Activated CD4-positive, alpha-beta T cell treated with anti-CD3 and anti-CD28 coated beads for 36 hours (primary cell): ENCODE measurements at regions not wholly inside any gene's neighbourhood (a gene's known extent, or its start where the extent isn't known, plus 50 kb on each side); places are given as distances from the start of the nearest gene placed in this dataset.

ENCODE experiments used
- ATAC-seq: fragments of 200-7000 bp; cut with Tn5 transposase; one replicate; pipeline ENCODE4 v1.10.0; 2021; ENCODE audit warnings: mild to moderate bottlenecking, moderate library complexity
- CTCF ChIA-PET: fragments of 350-600 bp; sonication (Branson Sonifier 250); formaldehyde crosslinking; loops from one replicate; lab custom pipeline; 2021; ENCODE audit warnings: antibody characterized with exemption; lab: Charles Lee
- POLR2A ChIA-PET: fragments of 350-600 bp; sonication (Branson Sonifier 250); formaldehyde crosslinking; loops from one replicate; lab custom pipeline; 2021; ENCODE audit warnings: antibody characterized with exemption, inconsistent platforms; lab: Charles Lee
- DNase-seq: peaks from one replicate; pipeline ENCODE4 v3.0.0-alpha.2; 2020
- H3K27ac Mint-ChIP-seq: one replicate; pipeline ENCODE4 v1.8.0; 2021; ENCODE audit warnings: mixed read lengths
- H3K27me3 Mint-ChIP-seq: one replicate; pipeline ENCODE4 v1.8.0; 2021; ENCODE audit warnings: mixed read lengths
- H3K36me3 Mint-ChIP-seq: one replicate; pipeline ENCODE4 v1.8.0; 2021; ENCODE audit warnings: low read depth, mixed read lengths
- H3K4me1 Mint-ChIP-seq: one replicate; pipeline ENCODE4 v1.8.0; 2021; ENCODE audit warnings: mixed read lengths
- H3K4me3 Mint-ChIP-seq: one replicate; pipeline ENCODE4 v1.8.0; 2021; ENCODE audit warnings: mild to moderate bottlenecking, moderate library complexity, mixed read lengths
- H3K9me3 Mint-ChIP-seq: one replicate; pipeline ENCODE4 v1.8.0; 2021; ENCODE audit warnings: low read depth, mixed read lengths
- intact Hi-C, 2 experiments: fragments of 100-400 bp; cut with DNase I in 1 of 2; cut with micrococcal nuclease in 1 of 2; formaldehyde crosslinking; loops; one replicate each; pipeline versions ENCODE4 v1.14.2 to v1.15.1; 2022 to 2024; cut with DNase I, micrococcal nuclease

DNA sequence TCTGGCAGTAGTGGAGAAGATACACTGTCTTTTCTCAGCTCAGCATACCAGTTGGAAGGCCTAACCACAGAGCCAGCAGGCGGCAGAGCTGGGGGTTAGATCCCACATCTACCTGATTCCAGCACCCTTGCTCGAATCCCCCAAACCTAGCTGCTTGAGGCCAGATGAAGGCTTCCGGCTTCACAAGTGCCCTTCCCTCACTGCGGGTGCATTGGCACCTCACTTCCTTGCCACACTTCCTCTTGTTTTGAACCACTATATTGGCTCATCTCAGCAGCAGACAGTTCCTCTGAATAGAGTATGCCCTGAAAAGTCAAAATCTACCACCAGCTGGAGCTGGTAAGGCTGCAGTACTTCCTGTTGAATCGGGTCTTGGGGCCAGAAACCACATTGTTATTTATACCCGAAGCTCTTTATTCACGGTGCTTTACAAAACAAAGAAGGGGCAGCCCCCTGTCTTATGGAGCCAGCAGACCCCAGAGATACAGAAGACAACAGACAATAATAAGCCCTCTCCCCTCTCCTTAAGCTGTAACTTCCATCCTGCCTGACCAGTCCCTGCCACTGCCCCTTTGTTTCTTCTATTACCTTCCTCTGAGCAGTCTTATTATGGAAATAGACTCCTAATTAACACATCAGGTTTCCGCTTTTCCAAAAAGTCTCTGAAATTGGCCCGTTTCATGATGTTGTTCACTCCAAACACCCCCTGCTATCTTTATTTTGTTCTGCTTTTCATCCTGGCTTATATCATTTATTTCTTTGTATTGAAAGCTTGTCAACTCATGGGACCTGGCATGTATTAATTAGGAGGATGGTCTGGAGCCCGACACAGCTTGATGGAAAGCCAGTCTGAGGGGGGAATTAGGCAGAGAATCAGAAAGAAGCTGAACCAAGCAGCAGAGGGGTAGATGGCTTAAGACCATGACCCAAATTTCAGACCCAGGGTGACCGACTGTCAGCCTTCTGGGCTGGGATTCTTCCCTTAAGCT lies 233.5 kb downstream of the EFCAB11 start:
- intact Hi-C loops, result loop anchor here (1.0 to 5.0 kb wide), 6 partner anchors 18 to 94 kb away; no protein-coding TSS in a partner anchor
- Mint-ChIP-seq H3K9me3 (peaks cover 3% of the 10 kb centered on the region), H3K36me3 (peaks cover 13% of the 10 kb centered on the region), H3K4me3 (peak overlapping the region; percentile 37), H3K27ac (peak overlapping the region; percentile 96), H3K27me3 (no peaks in the 10 kb centered on the region), H3K4me1 (peaks cover 76% of the 10 kb centered on the region)
- peak; percentile 82 for ATAC-seq
- ChIA-PET POLR2A (interaction anchor here (0.6 to 1.3 kb wide), 5 partner anchors 14 to 103 kb away, joined by 3 to 4 read pairs (median 4); no protein-coding TSS in a partner anchor), CTCF (interaction anchor here (0.5 to 2.0 kb wide), 12 partner anchors 19 to 343 kb away, joined by 3 to 7 read pairs (median 4); no protein-coding TSS in a partner anchor)
- peak; percentile 72 for DNase-seq

DNA sequence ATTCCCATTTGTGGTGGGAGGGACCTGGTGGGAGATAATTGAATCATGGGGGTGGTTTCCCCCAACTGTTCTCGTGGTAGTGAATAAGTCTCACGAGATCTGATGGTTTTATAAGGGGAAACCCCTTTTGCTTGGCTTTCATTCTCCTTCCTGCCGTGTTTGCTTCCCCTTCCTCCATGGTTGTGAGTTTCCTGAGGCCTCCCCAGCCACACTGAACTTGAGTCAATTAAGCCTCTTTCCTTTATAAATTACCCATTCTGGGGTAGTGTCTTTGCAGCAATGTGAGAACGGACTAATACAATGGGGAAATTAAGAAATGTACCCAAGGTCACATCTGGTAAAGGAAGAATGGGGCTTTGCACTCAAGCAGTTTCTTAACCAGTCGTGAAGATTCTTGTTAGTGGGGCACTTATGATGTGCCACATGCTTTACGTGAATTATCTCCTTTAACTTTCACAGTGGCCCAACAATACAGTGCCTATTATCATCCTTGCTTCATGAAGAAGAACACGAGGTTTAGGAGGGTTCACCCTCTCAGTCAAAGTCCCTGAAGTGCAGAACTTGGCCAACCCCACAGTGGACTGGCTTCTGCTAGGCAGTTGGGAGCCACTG lies 234.3 kb downstream of the EFCAB11 start:
- POLR2A ChIA-PET, result interaction anchor here (0.8 to 1.3 kb wide), 3 partner anchors 31 to 78 kb away, joined by 4 read pairs; no protein-coding TSS in a partner anchor
- Mint-ChIP-seq H3K4me3 (peak overlapping the region; percentile 37), H3K9me3 (peaks cover 3% of the 10 kb centered on the region), H3K27ac (peak overlapping the region; percentile 96), H3K27me3 (no peaks in the 10 kb centered on the region), H3K4me1 (peaks cover 71% of the 10 kb centered on the region), H3K36me3 (peaks cover 13% of the 10 kb centered on the region)
- CTCF ChIA-PET, result interaction anchor here (0.5 to 2.0 kb wide), 7 partner anchors 18 to 344 kb away, joined by 3 to 7 read pairs (median 4); no protein-coding TSS in a partner anchor
- intact Hi-C loops, result loop anchor here (1.0 to 5.0 kb wide), 6 partner anchors 17 to 93 kb away; no protein-coding TSS in a partner anchor
- peak; percentile 16 for ATAC-seq
- peak; percentile 39 for DNase-seq

DNA sequence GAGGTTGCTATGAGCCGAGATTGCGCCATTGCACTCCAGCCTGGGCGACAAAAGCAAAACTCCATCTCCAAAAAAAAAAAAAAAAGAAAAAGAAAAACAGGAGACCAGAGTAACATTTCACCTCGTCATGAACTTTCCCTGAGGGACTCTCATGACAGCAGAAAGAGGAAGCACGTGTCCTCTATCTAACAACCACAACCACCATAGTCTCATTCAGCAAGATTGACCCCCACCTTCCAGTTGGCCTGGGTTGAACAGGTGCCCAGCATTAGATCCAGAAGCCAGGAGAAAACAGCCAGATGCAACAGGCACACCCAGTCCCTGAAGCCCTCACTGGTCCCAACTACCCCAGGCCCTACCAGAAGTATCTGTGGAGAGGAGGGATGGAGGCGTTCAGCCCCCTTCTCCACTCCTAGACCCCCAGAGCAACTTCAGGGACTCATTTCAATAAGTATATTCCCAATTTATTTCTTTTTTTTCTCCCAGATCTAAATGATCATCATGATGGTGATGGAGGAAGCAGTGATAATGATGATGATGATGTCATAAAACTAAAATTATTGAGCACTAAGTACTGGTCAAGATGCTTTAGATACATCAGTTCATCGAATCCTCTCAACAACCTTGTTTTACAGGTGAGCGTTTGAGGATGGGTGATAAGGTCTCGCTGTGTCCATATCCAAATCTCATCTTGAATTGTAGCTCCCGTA lies 235.0 kb downstream of the EFCAB11 start:
- no peak overlapping the region for H3K4me3 Mint-ChIP-seq
- peaks cover 3% of the 10 kb centered on the region for H3K9me3 Mint-ChIP-seq
- DNase-seq, result no peak
- H3K27me3 Mint-ChIP-seq, result no peaks in the 10 kb centered on the region
- peak overlapping the region; percentile 96 for H3K27ac Mint-ChIP-seq
- H3K36me3 Mint-ChIP-seq, result peaks cover 13% of the 10 kb centered on the region
- H3K4me1 Mint-ChIP-seq, result peaks cover 70% of the 10 kb centered on the region
- ChIA-PET CTCF (no interaction called here), POLR2A (no interaction called here)
- no peak for ATAC-seq
- intact Hi-C loops, result loop anchor here (1.0 to 5.0 kb wide), 6 partner anchors 17 to 93 kb away; no protein-coding TSS in a partner anchor

DNA sequence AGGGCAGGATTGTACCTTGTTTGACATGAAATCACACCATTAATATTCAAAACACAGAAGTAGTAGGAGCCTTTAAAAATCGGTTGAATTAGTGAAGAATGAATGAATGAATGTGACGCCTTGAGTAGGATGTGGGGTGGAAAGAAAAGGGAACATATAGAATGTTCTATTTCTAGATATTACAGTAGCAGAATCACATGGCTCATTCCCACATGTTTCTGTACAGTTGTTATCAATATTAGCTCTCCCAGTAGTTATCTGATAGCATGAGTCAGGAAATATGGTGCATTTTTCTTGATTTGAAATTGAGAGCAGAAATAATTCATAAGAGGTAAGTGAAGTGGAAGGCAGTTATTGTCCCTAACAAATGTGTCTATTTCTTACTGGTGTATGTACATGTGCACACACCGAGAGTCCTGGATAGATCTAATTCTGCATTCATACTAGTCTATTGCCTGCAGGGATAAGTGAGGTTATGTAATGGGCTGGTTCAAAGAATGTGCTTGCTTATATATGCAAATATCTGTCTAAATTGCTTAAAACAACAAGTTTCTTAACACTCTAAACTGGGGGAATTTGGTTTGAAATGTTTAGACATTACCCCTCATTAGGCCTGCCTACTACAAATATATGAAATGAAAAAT lies 245.4 kb downstream of the EFCAB11 start:
- Mint-ChIP-seq H3K4me3 (no peak overlapping the region), H3K36me3 (no peaks in the 10 kb centered on the region), H3K27me3 (no peaks in the 10 kb centered on the region), H3K9me3 (peaks cover 10% of the 10 kb centered on the region), H3K27ac (no peak overlapping the region), H3K4me1 (peaks cover 18% of the 10 kb centered on the region)
- DNase-seq, result no peak
- ATAC-seq, result no peak
- intact Hi-C loops, result no loop called here
- ChIA-PET POLR2A (no interaction called here), CTCF (no interaction called here)

DNA sequence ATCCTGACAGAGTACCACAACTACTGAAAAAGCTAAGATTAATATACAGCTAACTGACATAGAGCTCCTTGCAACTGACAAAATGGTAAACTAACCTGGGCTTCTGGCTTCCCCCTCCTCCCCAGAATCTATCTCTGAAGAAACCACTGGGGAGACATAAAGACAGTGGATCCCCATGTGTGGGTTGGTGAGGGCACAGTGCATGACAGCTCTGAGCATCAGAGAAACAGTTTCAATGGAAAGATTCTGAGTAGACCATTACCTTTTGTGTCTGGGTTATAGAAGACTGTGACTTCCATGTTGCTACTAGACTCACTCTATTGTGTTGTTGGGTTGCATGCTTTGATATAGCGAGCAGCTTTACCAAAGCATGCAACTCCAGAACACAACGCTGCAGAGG lies 247.4 kb downstream of the EFCAB11 start:
- H3K9me3 Mint-ChIP-seq, result peaks cover 16% of the 10 kb centered on the region
- H3K36me3 Mint-ChIP-seq, result peaks cover 4% of the 10 kb centered on the region
- POLR2A ChIA-PET, result no interaction called here
- H3K27ac Mint-ChIP-seq, result no peak overlapping the region
- intact Hi-C loops, result no loop called here
- ATAC-seq (peak; percentile 64), DNase-seq (peak; percentile 25)
- H3K4me1 Mint-ChIP-seq, result peaks cover 37% of the 10 kb centered on the region
- H3K27me3 Mint-ChIP-seq, result no peaks in the 10 kb centered on the region
- H3K4me3 Mint-ChIP-seq, result no peak overlapping the region
- CTCF ChIA-PET, result interaction anchor here (1.3 kb wide), 1 partner anchor 41 kb away, joined by 3 read pairs; no protein-coding TSS in a partner anchor

DNA sequence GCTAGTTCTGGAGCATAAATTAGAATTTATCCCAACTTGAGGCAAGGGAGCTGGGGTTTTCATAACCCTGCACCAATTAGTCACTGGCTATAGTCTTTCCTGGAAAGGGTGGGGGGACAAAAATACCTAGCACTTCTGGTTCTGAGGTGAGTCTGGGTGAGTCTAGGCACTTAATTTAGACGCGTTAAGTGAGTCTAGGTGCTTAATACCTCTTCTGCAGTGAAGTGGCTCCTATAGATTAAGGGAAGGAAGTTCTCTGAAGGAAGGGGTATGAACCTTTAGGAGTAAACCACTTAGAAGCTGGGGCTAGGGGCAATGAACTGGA lies 251.7 kb downstream of the EFCAB11 start:
- CTCF ChIA-PET, result interaction anchor here (1.0 to 1.7 kb wide), 6 partner anchors 18 to 296 kb away, joined by 3 to 7 read pairs (median 4); no protein-coding TSS in a partner anchor
- intact Hi-C loops, result loop anchor here (2.0 to 5.0 kb wide), 4 partner anchors 18 to 336 kb away; partner anchors contain the start of gene FOXN3 (in 1 of the 2)
- Mint-ChIP-seq H3K4me1 (peaks cover 46% of the 10 kb centered on the region), H3K9me3 (peaks cover 11% of the 10 kb centered on the region), H3K27me3 (no peaks in the 10 kb centered on the region), H3K36me3 (peaks cover 4% of the 10 kb centered on the region), H3K27ac (peak overlapping the region; percentile 83), H3K4me3 (no peak overlapping the region)
- POLR2A ChIA-PET, result interaction anchor here (0.6 to 1.0 kb wide), 2 partner anchors 48 to 212 kb away, joined by 4 to 8 read pairs; no protein-coding TSS in a partner anchor
- ATAC-seq, result no peak
- no peak for DNase-seq

DNA sequence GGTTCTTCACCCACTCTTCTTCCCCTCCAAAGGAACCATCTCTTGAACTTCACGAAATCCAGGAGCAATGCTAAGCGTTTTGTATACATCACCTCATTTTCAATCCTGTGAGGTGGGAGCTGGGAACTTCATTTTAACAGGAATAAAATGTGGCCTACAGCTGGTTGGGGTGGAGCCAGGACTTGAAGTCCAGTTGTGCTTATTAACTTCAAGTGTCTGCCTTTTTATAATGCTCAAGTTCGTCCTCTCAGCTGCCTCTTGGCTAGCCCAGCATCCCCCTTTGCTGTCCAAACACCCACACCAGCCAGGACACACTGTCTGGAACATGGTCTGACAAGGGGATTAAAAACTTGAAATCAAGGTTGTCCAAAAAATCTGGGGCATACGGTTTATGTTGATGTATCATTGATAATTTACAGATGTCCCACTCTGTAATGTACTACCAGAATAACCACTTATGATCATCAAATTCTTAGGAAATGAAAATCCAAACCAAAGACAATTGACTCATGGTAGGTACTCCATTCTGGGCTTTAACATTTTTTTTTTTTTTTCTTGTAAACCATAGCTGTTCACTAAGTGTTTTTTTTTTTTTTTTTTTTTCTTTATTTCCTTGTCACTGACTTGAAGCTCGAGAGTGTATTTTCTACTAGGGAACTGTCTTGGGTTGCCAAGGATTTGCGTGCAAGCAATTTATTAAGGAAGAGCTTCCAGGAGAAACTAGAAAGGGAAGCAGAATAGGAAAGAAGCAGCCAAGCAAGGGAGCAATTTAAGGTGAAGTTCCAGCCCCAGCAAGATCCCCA lies 252.3 kb downstream of the EFCAB11 start:
- peaks cover 49% of the 10 kb centered on the region for H3K4me1 Mint-ChIP-seq
- POLR2A ChIA-PET, result interaction anchor here (0.6 to 1.0 kb wide), 3 partner anchors 38 to 213 kb away, joined by 3 to 8 read pairs (median 4); no protein-coding TSS in a partner anchor
- intact Hi-C loops, result loop anchor here (2.0 to 5.0 kb wide), 4 partner anchors 19 to 335 kb away; partner anchors contain the start of gene FOXN3 (in 1 of the 2)

DNA sequence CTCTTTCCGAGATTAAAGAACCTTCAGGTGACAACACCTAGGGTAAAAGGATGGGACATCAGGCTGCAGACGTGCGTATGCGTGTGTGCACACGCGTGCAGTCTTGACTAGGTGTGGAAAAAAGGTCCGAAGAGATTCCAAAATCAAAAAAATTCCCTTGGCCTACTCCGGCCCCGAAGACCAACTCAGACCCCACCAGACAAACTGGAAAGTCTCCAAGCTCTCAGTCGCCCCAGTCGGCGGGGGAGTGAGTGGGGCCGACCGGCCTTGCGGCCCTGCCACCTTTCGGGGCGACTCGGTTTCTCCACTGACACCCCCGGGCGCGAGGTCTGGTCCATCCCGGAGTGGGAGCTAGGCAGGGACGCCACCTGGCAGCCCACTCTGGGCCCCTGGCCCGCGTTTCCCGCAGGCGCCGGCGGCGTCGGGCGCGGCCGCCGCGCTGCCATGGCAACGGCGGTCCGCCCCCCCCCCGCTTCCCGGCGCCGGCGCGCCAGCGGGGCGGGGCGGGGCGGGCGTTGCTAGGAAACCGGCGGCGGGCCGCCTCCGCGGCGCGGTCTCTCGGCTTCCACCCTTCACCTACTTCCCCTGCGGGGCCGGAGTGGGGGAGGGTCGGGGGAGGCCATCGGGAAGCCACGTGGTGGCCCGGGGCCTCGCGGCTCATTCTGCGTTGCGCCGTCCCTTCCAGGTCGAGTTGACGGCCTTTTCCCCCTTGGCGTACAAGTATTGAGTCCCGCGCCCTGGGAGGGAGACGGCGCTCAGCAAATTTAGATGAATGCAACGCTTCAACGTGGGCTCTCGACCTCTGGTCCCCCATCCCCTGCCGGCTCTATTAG lies 253.1 kb downstream of the EFCAB11 start:
- DNase-seq (peak; percentile 92), ATAC-seq (peak; percentile 81)
- Mint-ChIP-seq H3K4me3 (peak overlapping the region; percentile 65), H3K27me3 (no peaks in the 10 kb centered on the region), H3K27ac (peak overlapping the region; percentile 83), H3K9me3 (peaks cover 16% of the 10 kb centered on the region), H3K4me1 (peaks cover 49% of the 10 kb centered on the region), H3K36me3 (peaks cover 6% of the 10 kb centered on the region)
- intact Hi-C loops, result loop anchor here (1.0 to 5.0 kb wide), 10 partner anchors 19 to 334 kb away; partner anchors contain the start of genes FOXN3 (in 1 of the 2) and TDP1 (in 1 of the 2)
- ChIA-PET POLR2A (interaction anchor here (0.6 kb wide), 1 partner anchor 10 kb away, joined by 5 read pairs; no protein-coding TSS in a partner anchor), CTCF (interaction anchor here (0.5 to 1.7 kb wide), 6 partner anchors 20 to 146 kb away, joined by 3 to 7 read pairs (median 4); no protein-coding TSS in a partner anchor)

More for the DNA sequence above, 252.3 kb downstream of the EFCAB11 start:
- peaks cover 4% of the 10 kb centered on the region for H3K36me3 Mint-ChIP-seq
- no peaks in the 10 kb centered on the region for H3K27me3 Mint-ChIP-seq
- ATAC-seq, result peak; percentile 10
- CTCF ChIA-PET, result interaction anchor here (1.0 to 1.7 kb wide), 6 partner anchors 19 to 295 kb away, joined by 3 to 7 read pairs (median 4); no protein-coding TSS in a partner anchor
- H3K4me3 Mint-ChIP-seq, result peak overlapping the region; percentile 57
- H3K9me3 Mint-ChIP-seq, result peaks cover 16% of the 10 kb centered on the region
- DNase-seq, result no peak
- peak overlapping the region; percentile 83 for H3K27ac Mint-ChIP-seq
